A549 (cell line): ENCODE measurements at regions not wholly inside any gene's neighbourhood (a gene's known extent, or its start where the extent isn't known, plus 50 kb on each side); places are given as distances from the start of the nearest gene placed in this dataset.

Experiments used
- ATAC-seq, 2 experiments: fragments of 200-7000 bp in 1 of 2; fragments of >200 bp in 1 of 2; cut with Nextera tagmentation in 1 of 2; cut with Tn5 transposase in 1 of 2; 3 replicates each; pipeline versions ENCODE4 v1.8.0 to v1.9.1; 2018 to 2020; ENCODE audit warnings: mild to moderate bottlenecking in 1 of 2, moderate library complexity in 1 of 2
- CTCF ChIA-PET: fragments of 300-600 bp; sonication (Branson Sonifier 250); formaldehyde crosslinking; extraction: SDS; loops from one replicate; lab custom pipeline; 2021; ENCODE audit warnings: antibody characterized with exemption, inconsistent platforms; lab: Yijun Ruan, JAX
- POLR2A ChIA-PET: fragments of 350-600 bp; formaldehyde crosslinking; extraction: SDS; loops from one replicate; lab custom pipeline; 2021; ENCODE audit warnings: antibody characterized with exemption, inconsistent platforms; lab: Yijun Ruan, JAX
- DNase-seq, 2 experiments: peaks; one replicate each; pipeline versions ENCODE4 v3.0.0 to v3.0.0-alpha.2; 2011 to 2016; ENCODE audit warnings: low read depth in 1 of 2, low spot score in 1 of 2
- FAIRE-seq: peaks from 2 replicates; lab custom pipeline; 2011; peaks lifted over from hg19 to GRCh38; lab: Jason Lieb, UNC
- H3K27ac ChIP-seq, 2 experiments: fragments of >200 bp; sonication (Bioruptor Twin); formaldehyde crosslinking; 3 replicates each; pipeline ENCODE4 v1.5.1; 2016 to 2017
- H3K4me1 ChIP-seq: fragments of >200 bp; sonication (Bioruptor Twin); formaldehyde crosslinking; 3 replicates; pipeline ENCODE4 v1.6.1; 2016
- H3K4me2 ChIP-seq: fragments of >200 bp; sonication (Bioruptor Twin); formaldehyde crosslinking; 3 replicates; pipeline ENCODE4 v1.6.1; 2016
- H3K4me3 ChIP-seq: fragments of >200 bp; sonication (Bioruptor Twin); formaldehyde crosslinking; 3 replicates; pipeline ENCODE4 v1.5.1; 2016
- H3K9me3 ChIP-seq: fragments of >200 bp; sonication (Bioruptor Twin); formaldehyde crosslinking; 3 replicates; pipeline ENCODE4 v1.6.1; 2016
- CBX2 ChIP-seq: fragments of 200-600 bp; sonication (generic); IDR thresholded peaks from 2 replicates; pipeline ENCODE4 v1.6.1; 2016; ENCODE audit warnings: low read depth, mild to moderate bottlenecking, borderline replicate concordance
- CHD4 ChIP-seq: fragments of 200-600 bp; sonication (generic); IDR thresholded peaks from 2 replicates; pipeline ENCODE4 v1.6.1; 2016; ENCODE audit warnings: antibody characterized with exemption, mild to moderate bottlenecking, borderline replicate concordance
- EHMT2 ChIP-seq: fragments of 200-600 bp; sonication (generic); IDR thresholded peaks from 2 replicates; pipeline ENCODE4 v1.6.1; 2016; ENCODE audit warnings: antibody characterized with exemption, low read depth, mild to moderate bottlenecking, moderate library complexity
- EP300 ChIP-seq, 2 experiments: fragments of >200 bp; sonication (Bioruptor Twin); formaldehyde crosslinking; IDR thresholded peaks; 2 replicates in 1 of 2; 3 replicates in 1 of 2; pipeline ENCODE4 v1.6.1; 2016 to 2017
- FOSL2 ChIP-seq, 2 experiments: fragments of 450-650 bp in 1 of 2; fragments of >200 bp in 1 of 2; sonication (Bioruptor Twin) in 1 of 2; formaldehyde crosslinking; IDR thresholded peaks; 2 replicates each; pipeline versions ENCODE4 v1.5.0 to v1.6.1; 2016 to 2020; ENCODE audit warnings: mild to moderate bottlenecking in 1 of 2, moderate library complexity in 1 of 2
- FOXS1 ChIP-seq: fragments of 250-450 bp; sonication (Bioruptor Pico); IDR thresholded peaks from 2 replicates; pipeline ENCODE4 v1.5.0; 2020; ENCODE audit warnings: mild to moderate bottlenecking, moderate library complexity
- HDAC2 ChIP-seq: fragments of 200-600 bp; sonication (generic); IDR thresholded peaks from 2 replicates; pipeline ENCODE4 v1.6.1; 2016
- HEYL ChIP-seq: fragments of 250-450 bp; sonication (Bioruptor Pico); IDR thresholded peaks from 2 replicates; pipeline ENCODE4 v1.8.0; 2021; ENCODE audit warnings: mild to moderate bottlenecking, moderate library complexity
- HMGXB4 ChIP-seq: fragments of 250-450 bp; sonication (Bioruptor Pico); IDR thresholded peaks from 2 replicates; pipeline ENCODE4 v1.5.0; 2021; ENCODE audit warnings: mild to moderate bottlenecking, moderate library complexity, borderline replicate concordance
- HOXA7 ChIP-seq: fragments of 250-450 bp; sonication (Bioruptor Pico); IDR thresholded peaks from 2 replicates; pipeline ENCODE4 v1.5.0; 2020; ENCODE audit warnings: mild to moderate bottlenecking, moderate library complexity
- HOXB13 ChIP-seq: fragments of 250-450 bp; sonication (Bioruptor Pico); IDR thresholded peaks from 2 replicates; pipeline ENCODE4 v1.5.0; 2020; ENCODE audit warnings: low read depth, mild to moderate bottlenecking, moderate library complexity
- JUN ChIP-seq, 2 experiments: fragments of >200 bp; sonication (Bioruptor Twin); formaldehyde crosslinking; IDR thresholded peaks; 2 replicates in 1 of 2; 3 replicates in 1 of 2; pipeline ENCODE4 v1.6.1; 2016 to 2017
- KDM5A ChIP-seq: fragments of 200-600 bp; sonication (generic); IDR thresholded peaks from 2 replicates; pipeline ENCODE4 v1.6.1; 2016; ENCODE audit warnings: antibody characterized with exemption, mild to moderate bottlenecking
- MYC ChIP-seq: IDR thresholded peaks from 2 replicates; pipeline ENCODE4 v1.6.1; 2012; ENCODE audit warnings: mild to moderate bottlenecking, inconsistent platforms, low read length, improper control_type of control experiment, borderline replicate concordance
- NFE2L2 ChIP-seq: fragments of 150-350 bp; conservative IDR thresholded peaks from 2 replicates; pipeline ENCODE4 v1.6.1; 2014; ENCODE audit warnings: low read length
- NPAS2 ChIP-seq: fragments of 250-450 bp; sonication (Bioruptor Pico); IDR thresholded peaks from 2 replicates; pipeline ENCODE4 v1.8.0; 2022; ENCODE audit warnings: mild to moderate bottlenecking, moderate library complexity, borderline replicate concordance
- PHF8 ChIP-seq: fragments of 200-600 bp; sonication (generic); IDR thresholded peaks from 2 replicates; pipeline ENCODE4 v1.6.1; 2016; ENCODE audit warnings: low read depth, mild to moderate bottlenecking, antibody characterized with exemption, moderate library complexity, borderline replicate concordance
- POLR2A ChIP-seq: IDR thresholded peaks from 2 replicates; pipeline ENCODE4 v1.6.1; 2012; ENCODE audit warnings: mild to moderate bottlenecking, low read length
- RARB ChIP-seq: fragments of 250-450 bp; sonication (Bioruptor Pico); IDR thresholded peaks from 2 replicates; pipeline ENCODE4 v1.8.0; 2021; ENCODE audit warnings: mild to moderate bottlenecking, moderate library complexity
- RFX5 ChIP-seq: fragments of 450-650 bp; IDR thresholded peaks from 2 replicates; pipeline ENCODE4 v1.7.1; 2014; ENCODE audit warnings: antibody characterized with exemption, mild to moderate bottlenecking, moderate library complexity
- SMC3 ChIP-seq: fragments of >200 bp; sonication (Bioruptor Twin); formaldehyde crosslinking; IDR thresholded peaks from 3 replicates; pipeline ENCODE4 v1.6.1; 2018; ENCODE audit warnings: inconsistent platforms
- SREBF2 ChIP-seq: fragments of 450-650 bp; IDR thresholded peaks from 2 replicates; pipeline ENCODE4 v1.6.1; 2014; ENCODE audit warnings: mild to moderate bottlenecking, moderate library complexity
- TFCP2L1 ChIP-seq: fragments of 250-450 bp; sonication (Bioruptor Pico); IDR thresholded peaks from 2 replicates; pipeline ENCODE4 v1.5.0; 2021; ENCODE audit warnings: mild to moderate bottlenecking
- ZC3H11A ChIP-seq: fragments of 450-650 bp; IDR thresholded peaks from 2 replicates; pipeline ENCODE4 v1.6.1; 2014; ENCODE audit warnings: antibody characterized with exemption, mild to moderate bottlenecking
- ZFP36 ChIP-seq: fragments of 450-650 bp; IDR thresholded peaks from 2 replicates; pipeline ENCODE4 v1.6.1; 2014; ENCODE audit warnings: borderline replicate concordance; ENCODE audit not compliant: partially characterized antibody
- ZSCAN20 ChIP-seq: fragments of 250-450 bp; sonication (Bioruptor Pico); IDR thresholded peaks from 2 replicates; pipeline ENCODE4 v1.8.0; 2022; ENCODE audit warnings: mild to moderate bottlenecking, moderate library complexity
- WGBS: methylation state at CpG from one replicate; pipeline ENCODE4 v1.1.6; 2017; ENCODE audit errors: missing lambda C conversion rate; 5-methylcytosine and 5-hydroxymethylcytosine counted together
- TF ChIP-seq, protein P1 (sequence below): fragments of 250-450 bp; sonication (Bioruptor Pico); IDR thresholded peaks from 2 replicates; pipeline ENCODE4 v1.5.0; 2020; ENCODE audit warnings: low read depth, mild to moderate bottlenecking, moderate library complexity
- TF ChIP-seq, protein P2 (sequence below): fragments of >200 bp; sonication (Bioruptor Twin); formaldehyde crosslinking; IDR thresholded peaks from 3 replicates; pipeline ENCODE4 v1.6.1; 2016

GRCh38 chr16:49939495-49939894 is 83.6 kb upstream of the ZNF423 start:
- ATAC-seq = no peak
- Histone ChIP-seq H3K4me1 (no peaks in the 10 kb centered on the region), H3K4me3 (no peak overlapping the region), H3K9me3 (no peaks in the 10 kb centered on the region), H3K27ac (no peak overlapping the region), H3K4me2 (no peak overlapping the region)
- no peak for FAIRE-seq
- CTCF ChIA-PET = interaction anchor here (1.0 kb wide), 1 partner anchor 18 kb away, joined by 3 read pairs; no protein-coding TSS in a partner anchor
- DNase-seq = no peak
- 37% methylated on average over 2 of the region's 2 CpGs for WGBS
- TF ChIP-seq FOSL2 (IDR thresholded peaks at IDR 0.05) = no peak
- no peak for TF ChIP-seq FOSL2 (CRISPR knock-in tag; IDR thresholded peaks at IDR 0.05)
- no peak for TF ChIP-seq NFE2L2
- TF ChIP-seq HOXA7 (CRISPR knock-in tag) = no peak
- no peak for TF ChIP-seq RARB
- no peak for TF ChIP-seq FOXS1 (CRISPR knock-in tag)
- TF ChIP-seq JUN (IDR thresholded peaks at IDR 0.05) = no peak
- no peak for TF ChIP-seq PHF8
- no peak for TF ChIP-seq ZC3H11A
- no peak for TF ChIP-seq MYC
- no peak for TF ChIP-seq EHMT2
- no peak for TF ChIP-seq KDM5A
- no peak for TF ChIP-seq HOXB13 (CRISPR knock-in tag)
- TF ChIP-seq, protein P1, sequence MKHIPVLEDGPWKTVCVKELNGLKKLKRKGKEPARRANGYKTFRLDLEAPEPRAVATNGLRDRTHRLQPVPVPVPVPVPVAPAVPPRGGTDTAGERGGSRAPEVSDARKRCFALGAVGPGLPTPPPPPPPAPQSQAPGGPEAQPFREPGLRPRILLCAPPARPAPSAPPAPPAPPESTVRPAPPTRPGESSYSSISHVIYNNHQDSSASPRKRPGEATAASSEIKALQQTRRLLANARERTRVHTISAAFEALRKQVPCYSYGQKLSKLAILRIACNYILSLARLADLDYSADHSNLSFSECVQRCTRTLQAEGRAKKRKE (CRISPR knock-in tag) = no peak
- no peak for TF ChIP-seq POLR2A
- TF ChIP-seq CHD4 = no peak
- POLR2A ChIA-PET = no interaction called here

DNA sequence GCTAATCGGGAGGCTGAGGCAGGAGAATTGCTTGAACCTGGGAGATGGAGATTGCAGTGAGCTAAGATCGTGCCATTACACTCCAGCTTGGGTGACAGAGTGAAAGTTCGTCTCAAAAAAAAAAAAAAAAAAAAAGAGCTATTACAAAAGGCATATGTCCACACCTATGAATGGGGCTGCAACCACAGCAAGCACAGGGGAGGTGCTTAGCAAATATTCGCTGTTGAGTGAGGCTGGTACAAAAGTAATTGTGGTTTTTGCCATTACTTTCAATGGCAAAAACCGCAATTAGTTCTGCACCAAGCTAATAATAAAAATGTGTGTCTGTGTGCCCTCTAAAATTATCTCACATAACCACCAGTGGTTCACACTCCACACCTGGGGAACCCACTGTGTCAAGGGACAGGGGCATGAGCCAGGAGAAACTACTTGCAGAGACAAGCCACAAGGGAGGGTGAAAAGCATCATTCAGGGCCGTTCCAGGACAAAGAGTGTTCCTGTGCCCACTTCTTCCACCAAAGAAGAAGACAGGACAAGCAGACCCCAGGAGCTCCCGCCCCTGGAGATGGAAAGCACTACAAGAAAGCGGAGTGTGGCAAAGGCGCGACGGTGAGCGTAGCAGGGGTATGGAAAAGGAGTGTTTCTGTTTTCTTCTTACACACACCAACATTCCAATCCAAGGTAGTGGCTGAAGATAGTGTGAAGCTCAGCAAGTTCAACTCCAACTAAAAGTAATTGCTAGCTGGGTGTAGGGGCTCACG is 84.4 kb upstream of the CNEP1R1 start:
- no peak for ATAC-seq
- TF ChIP-seq SMC3 (no peak), EP300 (IDR thresholded peaks at IDR 0.05) (no peak), ZFP36 (no peak), RARB (no peak)
- no peak overlapping the region for H3K27ac ChIP-seq
- WGBS = 55% methylated on average over 13 of the region's 13 CpGs
- POLR2A ChIA-PET = no interaction called here
- no peak for FAIRE-seq
- H3K4me2 ChIP-seq = no peak overlapping the region
- no peaks in the 10 kb centered on the region for H3K9me3 ChIP-seq
- CTCF ChIA-PET = interaction anchor here (0.6 to 1.0 kb wide), 2 partner anchors 14 to 19 kb away, joined by 3 read pairs; no protein-coding TSS in a partner anchor
- no peaks in the 10 kb centered on the region for H3K4me1 ChIP-seq
- H3K4me3 ChIP-seq = no peak overlapping the region
- no peak for DNase-seq

DNA sequence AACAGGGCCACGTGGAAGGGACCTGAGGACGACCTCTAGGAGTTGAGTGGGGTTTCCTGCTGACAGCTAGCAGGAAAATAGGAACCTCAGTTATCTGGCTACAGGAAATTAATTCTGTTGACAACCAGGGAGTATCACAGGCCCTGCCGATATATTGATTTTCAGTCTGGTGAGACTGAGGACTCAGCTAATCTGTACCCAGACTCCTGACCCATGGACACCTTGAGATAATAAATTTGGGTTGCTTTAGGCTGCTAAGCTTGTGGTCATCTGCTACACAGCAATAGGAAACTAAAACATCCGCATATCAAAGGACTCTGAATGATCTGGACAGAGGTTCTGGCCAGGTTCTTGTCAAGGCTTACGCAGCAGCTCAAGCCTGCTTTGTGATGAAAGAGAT is 80.8 kb upstream of the CNEP1R1 start:
- FAIRE-seq (no peak), ATAC-seq (no peak), DNase-seq (no peak)
- Histone ChIP-seq H3K27ac (no peak overlapping the region), H3K4me1 (no peaks in the 10 kb centered on the region), H3K4me2 (no peak overlapping the region), H3K4me3 (no peak overlapping the region), H3K9me3 (no peaks in the 10 kb centered on the region)
- 50% methylated on average over 5 of the region's 5 CpGs for WGBS
- ChIA-PET CTCF (interaction anchor here (0.6 to 0.9 kb wide), 2 partner anchors 13 to 180 kb away, joined by 3 read pairs; no protein-coding TSS in a partner anchor), POLR2A (no interaction called here)
- TF ChIP-seq TFCP2L1 (no peak), SMC3 (no peak), CBX2 (no peak), EP300 (IDR thresholded peaks at IDR 0.05) (no peak), HDAC2 (no peak), ZFP36 (no peak), NPAS2 (CRISPR knock-in tag) (no peak), RFX5 (no peak), HMGXB4 (no peak), KDM5A (no peak), ZSCAN20 (CRISPR knock-in tag) (no peak), SREBF2 (no peak), HEYL (CRISPR knock-in tag) (no peak), ZC3H11A (no peak)
- TF ChIP-seq, protein P2, sequence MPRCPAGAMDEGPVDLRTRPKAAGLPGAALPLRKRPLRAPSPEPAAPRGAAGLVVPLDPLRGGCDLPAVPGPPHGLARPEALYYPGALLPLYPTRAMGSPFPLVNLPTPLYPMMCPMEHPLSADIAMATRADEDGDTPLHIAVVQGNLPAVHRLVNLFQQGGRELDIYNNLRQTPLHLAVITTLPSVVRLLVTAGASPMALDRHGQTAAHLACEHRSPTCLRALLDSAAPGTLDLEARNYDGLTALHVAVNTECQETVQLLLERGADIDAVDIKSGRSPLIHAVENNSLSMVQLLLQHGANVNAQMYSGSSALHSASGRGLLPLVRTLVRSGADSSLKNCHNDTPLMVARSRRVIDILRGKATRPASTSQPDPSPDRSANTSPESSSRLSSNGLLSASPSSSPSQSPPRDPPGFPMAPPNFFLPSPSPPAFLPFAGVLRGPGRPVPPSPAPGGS = no peak
